ENCODE measurements at regions not wholly inside any gene's neighbourhood (a gene's known extent, or its start where the extent isn't known, plus 50 kb on each side); places are given as distances from the start of the nearest gene placed in this dataset.

GRCh38 chr11:134604886-134605285, 192.8 kb upstream of the B3GAT1 start:
- Mint-ChIP-seq H3K4me1 (no peaks in the 10 kb centered on the region), H3K4me3 (no peak overlapping the region), H3K9me3 (ENCODE audit: insufficient read depth) (no peaks in the 10 kb centered on the region), H3K27ac (no peak overlapping the region), H3K27me3 (peaks cover 25% of the 10 kb centered on the region)
- intact Hi-C loops (cut with micrococcal nuclease) = no loop called here
- no peak overlapping the region for H3K9ac ChIP-seq (ENCODE audit: low read length)
- H3K79me2 ChIP-seq (ENCODE audit: control insufficient read depth, insufficient read depth, low read length) = no peaks in the 10 kb centered on the region
- no peaks in the 10 kb centered on the region for H3K4me1 ChIP-seq (ENCODE audit: control insufficient read depth in 2 of 2, insufficient read depth in 2 of 2, low read length in 2 of 2)
- H4K20me1 ChIP-seq (ENCODE audit: control insufficient read depth, insufficient read depth, low read length, poor library complexity, severe bottlenecking) = no peaks in the 10 kb centered on the region
- DNase-seq = no peak
- peaks cover 0 to 3% (median 0%) of the 10 kb centered on the region in 3 donors for H3K9me3 ChIP-seq (ENCODE audit: control extremely low read depth in 1 of 3, control insufficient read depth in 2 of 3, insufficient read depth in 1 of 3, low read length in 2 of 3)
- ATAC-seq (ENCODE audit: low read depth) = no peak
- TF ChIP-seq CTCF (IDR thresholded peaks at IDR 0.05) (no peak), EZH2 (IDR thresholded peaks at IDR 0.05; ENCODE audit: borderline replicate concordance, insufficient read depth, low read depth, low read length, poor library complexity, severe bottlenecking) (no peak)
- no peak overlapping the region for H3K4me2 ChIP-seq (replicated peaks; ENCODE audit: low read depth, low read length, poor library complexity, severe bottlenecking)
- CTCF ChIA-PET = no interaction called here
- H3K27ac ChIP-seq (ENCODE audit: low read length in 2 of 2) = no peak overlapping the region
- 80% methylated on average over 1 of the region's 3 CpGs for WGBS (ENCODE audit: insufficient coverage)
- POLR2A ChIA-PET = no interaction called here
- H3K4me3 ChIP-seq (ENCODE audit: control extremely low read depth in 1 of 5, extremely low read depth in 1 of 5, insufficient read depth in 1 of 5, low read depth in 2 of 5, low read length in 4 of 5) = no peak overlapping the region
- H3K36me3 ChIP-seq (replicated peaks in 1 of 2; ENCODE audit: control extremely low read depth in 1 of 2, control insufficient read depth in 1 of 2, extremely low read depth in 1 of 2, insufficient read depth in 2 of 2, low read length in 1 of 2) = no peaks in the 10 kb centered on the region
- no peak overlapping the region for H2AFZ ChIP-seq (ENCODE audit: insufficient read depth, low read depth, low read length, poor library complexity, severe bottlenecking)
- H3K27me3 ChIP-seq (replicated peaks in 1 of 4; ENCODE audit: control extremely low read depth in 1 of 4, control insufficient read depth in 3 of 4, insufficient read depth in 4 of 4, low read length in 3 of 4) = no peaks in the 10 kb centered on the region

GRCh38 chr11:134599299-134599771, 187.3 kb upstream of the B3GAT1 start:
- H3K9me3 Mint-ChIP-seq (ENCODE audit: insufficient read depth) = no peaks in the 10 kb centered on the region
- no peak overlapping the region for H3K4me3 ChIP-seq (ENCODE audit: control extremely low read depth in 1 of 5, extremely low read depth in 1 of 5, insufficient read depth in 1 of 5, low read depth in 2 of 5, low read length in 4 of 5)
- H3K4me2 ChIP-seq (replicated peaks; ENCODE audit: low read depth, low read length, poor library complexity, severe bottlenecking) = no peak overlapping the region
- H3K4me1 ChIP-seq (ENCODE audit: control insufficient read depth in 2 of 2, insufficient read depth in 2 of 2, low read length in 2 of 2) = no peaks in the 10 kb centered on the region
- H3K27ac ChIP-seq (ENCODE audit: low read length in 2 of 2) = no peak overlapping the region
- intact Hi-C loops (cut with micrococcal nuclease) = no loop called here
- TF ChIP-seq EZH2 (IDR thresholded peaks at IDR 0.05; ENCODE audit: borderline replicate concordance, insufficient read depth, low read depth, low read length, poor library complexity, severe bottlenecking) (no peak), CTCF (IDR thresholded peaks at IDR 0.05) (no peak)
- no peaks in the 10 kb centered on the region for H3K27me3 ChIP-seq (replicated peaks in 1 of 4; ENCODE audit: control extremely low read depth in 1 of 4, control insufficient read depth in 3 of 4, insufficient read depth in 4 of 4, low read length in 3 of 4)
- no peaks in the 10 kb centered on the region for H3K36me3 ChIP-seq (replicated peaks in 1 of 2; ENCODE audit: control extremely low read depth in 1 of 2, control insufficient read depth in 1 of 2, extremely low read depth in 1 of 2, insufficient read depth in 2 of 2, low read length in 1 of 2)
- no peaks in the 10 kb centered on the region for H3K4me1 Mint-ChIP-seq
- DNase-seq (no peak), ATAC-seq (ENCODE audit: low read depth) (no peak)
- H3K9me3 ChIP-seq (ENCODE audit: control extremely low read depth in 1 of 3, control insufficient read depth in 2 of 3, insufficient read depth in 1 of 3, low read length in 2 of 3) = peaks cover 0 to under 1% (median 0%) of the 10 kb centered on the region in 3 donors
- no peak overlapping the region for H3K4me3 Mint-ChIP-seq
- H4K20me1 ChIP-seq (ENCODE audit: control insufficient read depth, insufficient read depth, low read length, poor library complexity, severe bottlenecking) = no peaks in the 10 kb centered on the region
- H3K27me3 Mint-ChIP-seq = peaks cover 15% of the 10 kb centered on the region
- no peak overlapping the region for H2AFZ ChIP-seq (ENCODE audit: insufficient read depth, low read depth, low read length, poor library complexity, severe bottlenecking)
- no peaks in the 10 kb centered on the region for H3K79me2 ChIP-seq (ENCODE audit: control insufficient read depth, insufficient read depth, low read length)
- 59% methylated on average over 4 of the region's 6 CpGs for whole genome bisulfite sequencing (ENCODE audit: insufficient coverage)
- H3K27ac Mint-ChIP-seq = no peak overlapping the region
- ChIA-PET POLR2A (no interaction called here), CTCF (no interaction called here)
- H3K9ac ChIP-seq (ENCODE audit: low read length) = no peak overlapping the region
